ELR (cell line): ENCODE measurements at regions not wholly inside any gene's neighbourhood (a gene's known extent, or its start where the extent isn't known, plus 50 kb on each side); places are given as distances from the start of the nearest gene placed in this dataset.
"Not testable (repeated sequence)": the region's sequence is repeated elsewhere in the genome, so short reads cannot be mapped to it uniquely, and the experiment has no call there.

ENCODE experiments used
- DNase-seq: peaks from one replicate; pipeline ENCODE4 v3.0.0-alpha.2; 2015; ENCODE audit warnings: low read depth

DNA sequence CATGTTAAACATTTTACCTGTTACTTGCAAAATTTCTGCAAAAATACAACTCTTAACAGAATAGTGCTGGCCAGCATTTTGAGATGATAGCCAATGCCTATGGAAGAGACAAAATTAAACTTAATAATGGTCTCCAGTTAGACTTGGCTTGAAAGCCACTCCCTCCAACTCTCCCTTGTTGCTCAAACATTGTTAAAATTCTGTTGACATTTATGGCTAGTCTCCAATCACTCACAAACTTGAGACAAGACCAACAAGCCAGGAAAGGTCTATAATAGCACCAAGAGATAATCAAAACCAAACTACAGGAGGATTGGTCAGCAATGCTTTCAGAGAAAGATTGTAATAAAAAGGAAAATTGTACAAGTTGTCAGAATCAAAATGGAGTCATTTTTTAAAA, 770.7 kb upstream of the NXPH2 start:
- no peak for DNase-seq

DNA sequence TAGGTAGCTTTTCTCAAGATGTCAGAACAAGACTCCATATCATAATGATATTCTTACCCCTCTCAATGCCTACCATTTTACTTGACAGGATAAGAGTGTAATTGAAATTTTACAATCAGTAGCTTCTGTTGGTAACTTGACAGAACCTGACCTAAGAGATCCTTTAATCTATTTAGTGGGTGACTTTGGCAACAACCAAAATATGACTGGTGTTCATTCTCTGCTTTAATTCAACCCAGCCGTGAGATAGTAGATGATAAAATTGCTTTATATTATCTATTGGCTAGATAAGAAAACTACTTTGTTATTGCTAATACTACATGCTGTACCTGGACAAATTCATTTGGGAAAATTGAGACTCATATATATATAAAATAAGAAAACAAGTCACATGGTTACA, 770.2 kb upstream of the NXPH2 start:
- DNase-seq, result no peak

DNA sequence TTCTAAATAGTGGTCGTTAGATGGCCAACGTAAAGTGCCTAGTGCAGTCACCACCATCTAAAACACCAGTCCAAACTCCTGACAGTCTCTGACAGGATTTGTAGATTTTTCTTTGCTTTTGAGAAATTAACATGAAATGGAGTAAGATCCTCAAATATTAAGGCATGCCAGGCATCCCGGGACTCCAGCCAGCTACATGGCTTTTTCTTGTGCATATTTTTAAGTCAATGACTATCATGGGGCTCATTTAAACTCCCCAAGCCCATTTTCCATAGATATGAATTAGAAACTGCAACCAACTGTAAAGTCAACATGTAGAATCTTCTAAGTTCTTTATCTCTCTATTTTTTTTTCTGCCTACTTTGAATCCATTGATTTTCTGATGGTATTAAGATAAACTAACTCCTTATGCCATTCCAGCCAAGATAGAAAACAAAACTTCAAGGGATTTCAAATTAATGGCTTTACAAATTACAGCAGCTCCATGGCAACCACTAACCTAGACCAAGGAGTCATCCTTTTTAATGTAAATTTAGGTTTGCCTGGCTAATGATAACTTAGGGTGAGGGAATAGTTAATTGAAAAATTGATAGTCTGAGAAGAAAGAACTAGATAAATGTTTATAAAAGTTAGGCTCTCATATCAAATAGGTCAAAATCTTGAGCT, 764.1 kb upstream of the NXPH2 start:
- DNase-seq, result no peak

DNA sequence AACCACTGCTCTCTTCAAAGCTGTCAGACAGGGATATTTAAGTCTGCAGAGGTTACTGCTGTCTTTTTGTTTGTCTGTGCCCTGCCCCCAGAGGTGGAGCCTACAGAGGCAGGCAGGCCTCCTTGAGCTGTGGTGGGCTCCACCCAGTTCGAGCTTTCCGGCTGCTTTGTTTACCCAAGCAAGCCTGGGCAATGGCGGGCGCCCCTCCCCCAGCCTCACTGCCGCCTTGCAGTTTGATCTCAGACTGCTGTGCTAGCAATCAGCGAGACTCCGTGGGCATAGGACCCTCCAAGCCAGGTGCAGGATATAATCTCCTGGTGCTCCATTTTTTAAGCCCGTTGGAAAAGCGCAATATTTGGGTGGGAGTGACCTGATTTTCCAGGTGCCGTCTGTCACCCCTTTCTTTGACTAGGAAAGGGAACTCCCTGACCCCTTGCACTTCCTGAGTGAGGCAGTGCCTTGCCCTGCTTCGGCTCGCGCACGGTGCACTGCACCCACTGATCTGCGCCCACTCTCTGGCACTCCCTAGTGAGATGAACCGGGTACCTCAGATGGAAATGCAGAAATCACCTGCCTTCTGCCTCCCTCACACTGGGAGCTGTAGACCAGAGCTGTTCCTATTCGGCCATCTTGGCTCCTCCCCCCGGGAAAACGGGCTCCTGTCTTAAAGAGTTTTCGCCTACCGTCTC, 758.3 kb upstream of the NXPH2 start:
- not testable (repeated sequence) for DNase-seq

DNA sequence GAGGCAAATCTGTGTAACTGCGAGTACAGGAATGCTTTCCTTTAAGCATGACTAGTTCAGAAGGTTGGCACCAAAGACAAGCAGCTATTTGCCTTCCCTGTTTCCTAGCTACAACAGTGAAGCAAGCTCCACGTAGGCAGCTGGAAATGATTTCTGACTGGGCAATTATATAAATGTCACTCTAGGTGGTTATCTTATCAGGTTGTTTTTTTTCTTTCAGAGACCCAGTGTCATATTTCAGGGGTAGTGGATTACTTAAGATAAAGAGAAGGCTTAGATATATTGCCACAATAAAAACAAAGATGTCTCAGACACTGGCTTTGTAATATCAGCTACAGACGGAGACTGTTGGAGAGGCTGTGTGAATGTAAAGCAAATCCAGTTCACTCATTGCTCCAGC, 748.9 kb upstream of the NXPH2 start:
- DNase-seq, result no peak

DNA sequence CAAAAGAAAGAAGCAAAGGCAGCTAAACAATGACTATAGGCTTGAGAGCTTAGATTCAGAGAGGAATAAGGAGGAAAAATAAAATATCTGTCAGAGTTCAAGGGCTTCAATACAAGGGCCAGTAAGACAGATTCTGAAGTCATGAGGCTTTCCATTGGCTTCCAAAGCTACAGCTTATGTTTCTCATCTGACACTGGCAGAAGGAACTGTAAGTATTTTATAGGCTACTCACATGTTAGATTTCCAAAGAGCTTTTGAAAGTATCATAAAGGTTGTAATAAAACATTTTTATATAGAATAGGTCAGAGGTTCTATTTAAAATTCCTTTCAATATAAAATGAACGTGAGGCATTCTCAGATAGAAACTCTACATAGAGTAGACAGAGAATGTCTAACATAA, 746.6 kb upstream of the NXPH2 start:
- DNase-seq, result no peak

DNA sequence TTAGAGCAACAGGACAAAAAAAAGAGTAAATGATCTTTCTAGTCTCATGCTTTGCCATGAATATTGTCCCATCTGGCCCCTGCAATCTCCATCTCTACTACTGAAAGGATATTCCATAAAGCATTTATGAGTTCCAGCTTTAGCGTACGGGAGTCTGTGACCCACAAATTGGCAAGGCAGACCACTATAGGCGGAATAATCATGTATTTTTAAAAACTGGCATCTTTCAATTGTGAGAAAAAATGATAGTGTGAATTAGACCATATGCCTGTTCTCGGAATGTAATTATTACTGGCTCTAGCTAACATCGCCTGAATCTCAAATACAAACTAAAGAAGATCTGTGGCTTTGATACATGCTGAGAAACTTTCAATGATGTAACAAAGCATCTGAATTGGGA, 738.1 kb upstream of the NXPH2 start:
- no peak for DNase-seq

DNA sequence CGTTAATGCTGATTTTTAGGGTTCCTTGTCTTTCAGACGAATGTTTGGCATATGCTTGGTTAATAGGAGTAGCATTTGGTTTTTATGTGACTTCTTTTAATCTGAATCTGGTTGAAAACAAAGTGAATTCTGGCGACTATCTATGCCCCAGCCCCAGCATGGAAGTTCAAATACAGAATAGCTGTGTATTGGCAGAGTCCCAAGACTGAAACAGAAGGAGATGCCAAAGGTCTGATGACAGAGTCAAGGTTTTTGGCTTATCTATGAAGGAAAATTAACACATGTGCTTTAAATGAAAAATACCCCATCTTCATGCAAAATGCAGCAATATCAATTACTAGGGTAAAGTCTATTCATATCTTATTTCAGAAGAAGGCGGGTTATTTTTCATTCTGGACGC, 734.8 kb upstream of the NXPH2 start:
- DNase-seq, result no peak

DNA sequence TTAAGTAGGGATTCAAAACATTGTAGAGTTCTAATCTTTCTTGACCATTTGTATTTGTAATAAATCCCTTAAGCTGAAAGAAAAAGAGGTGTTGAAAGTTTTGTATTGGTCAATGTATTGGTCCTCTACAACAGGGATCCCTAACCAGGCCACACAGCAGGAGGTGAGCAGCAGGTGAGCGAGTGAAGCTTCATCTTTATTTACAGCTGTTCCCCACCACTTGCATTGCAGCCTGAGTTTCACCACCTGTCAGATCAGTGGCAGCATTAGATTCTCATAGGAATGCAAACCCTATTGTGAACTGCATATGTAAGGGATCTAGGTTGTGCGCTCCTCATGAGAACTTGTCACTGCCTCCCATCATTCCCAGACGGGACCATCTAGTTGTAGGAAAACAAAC, 715.7 kb upstream of the NXPH2 start:
- DNase-seq, result no peak

DNA sequence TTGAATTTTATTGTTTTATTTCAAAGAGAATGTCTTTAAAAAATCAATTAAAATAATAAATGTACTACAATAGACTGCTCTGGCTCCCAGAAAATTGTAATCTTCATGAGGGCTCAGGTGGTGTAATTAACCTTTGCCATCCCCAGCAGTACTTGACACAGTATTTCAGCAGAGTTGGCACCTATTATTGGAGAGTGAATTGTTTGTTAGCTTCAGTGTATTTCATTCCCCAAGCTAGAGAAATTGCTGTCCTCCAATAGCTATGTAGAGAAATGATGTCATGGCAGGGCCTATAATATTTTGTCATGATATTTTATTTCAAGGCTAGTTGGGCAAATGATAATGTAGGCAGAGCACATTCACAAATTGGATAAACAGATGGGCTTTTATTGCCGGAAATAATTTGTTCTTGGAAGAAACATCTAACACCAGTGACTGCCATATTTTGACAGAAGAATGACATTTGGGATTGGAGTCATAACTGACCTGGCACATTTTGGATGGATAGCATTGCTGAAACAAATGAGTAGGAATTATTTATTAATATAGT, 712.0 kb upstream of the NXPH2 start:
- DNase-seq, result no peak

DNA sequence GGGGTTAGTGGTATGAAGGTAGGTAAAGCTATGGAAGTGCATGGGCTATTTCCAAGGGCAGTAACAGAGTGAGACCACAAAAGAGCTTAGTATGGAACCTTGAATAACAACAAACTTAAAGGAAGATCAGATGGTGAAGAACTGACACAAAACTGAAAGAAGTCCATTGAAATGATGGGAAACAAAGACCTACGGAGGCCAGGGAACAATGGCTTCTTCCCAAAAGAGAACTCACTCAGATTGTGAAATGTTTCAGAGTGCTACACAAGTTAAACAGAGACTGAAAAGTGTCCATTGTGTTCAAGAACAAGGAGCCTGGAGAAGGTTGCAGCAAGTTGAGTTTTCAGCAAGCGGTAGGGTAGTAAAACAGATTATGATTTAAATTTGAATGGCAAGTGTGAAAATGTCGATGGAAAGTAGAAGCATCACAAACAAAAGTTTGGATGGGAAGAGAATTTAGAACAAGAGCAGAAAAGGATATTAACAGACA, 700.0 kb upstream of the NXPH2 start:
- DNase-seq, result no peak

DNA sequence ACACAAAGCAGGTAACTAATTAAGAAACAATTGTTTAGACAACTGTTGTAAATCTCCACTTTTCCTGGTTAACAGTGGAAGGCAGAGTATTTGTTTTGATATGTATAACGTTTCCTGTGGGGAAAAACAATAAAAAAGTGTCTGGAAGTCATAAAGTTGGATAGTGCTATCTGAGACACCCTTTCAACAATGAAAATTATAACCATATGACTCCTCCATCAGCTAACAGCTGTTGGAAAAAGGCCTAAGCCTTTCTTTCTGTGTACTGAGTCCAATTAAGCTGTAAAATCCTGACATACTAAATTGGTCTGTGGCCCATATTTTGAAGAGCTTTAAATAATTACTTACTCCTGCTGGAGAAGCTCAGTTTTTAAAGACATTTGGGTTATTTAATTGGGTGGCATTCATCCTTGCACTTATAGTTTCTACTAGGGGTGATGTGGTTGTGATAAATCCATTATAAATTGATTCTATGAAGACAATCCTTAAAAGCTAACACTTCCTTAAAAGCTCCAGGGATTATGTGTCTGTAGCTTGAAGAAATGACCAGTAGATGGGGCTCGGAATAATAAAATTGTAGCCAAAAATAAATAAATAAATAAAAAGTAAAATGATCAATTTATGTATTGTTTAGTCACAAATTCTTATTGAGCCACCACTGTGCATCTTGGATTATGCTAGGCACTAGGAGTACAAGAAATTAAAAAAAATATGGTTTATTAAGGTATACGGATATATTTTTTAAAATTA, 698.1 kb upstream of the NXPH2 start:
- DNase-seq, result peak; percentile 46

DNA sequence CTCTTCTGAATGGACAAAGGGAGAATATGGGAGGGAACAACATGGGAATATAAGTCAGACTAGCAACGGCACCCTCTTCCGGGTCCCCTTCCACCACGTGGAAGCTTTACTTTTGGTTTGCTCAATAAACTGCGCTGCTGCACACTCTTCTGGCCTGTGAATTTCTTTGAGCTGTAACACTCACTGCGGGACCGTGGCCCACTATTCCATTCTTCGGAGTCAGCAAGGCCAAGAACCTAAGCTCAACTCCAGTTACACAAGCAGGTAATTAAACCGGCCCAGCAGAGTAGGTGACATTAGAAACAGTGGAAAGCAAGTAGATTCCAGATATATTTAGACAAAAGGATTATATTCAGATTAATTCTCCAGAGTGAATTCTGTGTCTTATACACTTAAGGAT, 697.4 kb upstream of the NXPH2 start:
- no peak for DNase-seq

DNA sequence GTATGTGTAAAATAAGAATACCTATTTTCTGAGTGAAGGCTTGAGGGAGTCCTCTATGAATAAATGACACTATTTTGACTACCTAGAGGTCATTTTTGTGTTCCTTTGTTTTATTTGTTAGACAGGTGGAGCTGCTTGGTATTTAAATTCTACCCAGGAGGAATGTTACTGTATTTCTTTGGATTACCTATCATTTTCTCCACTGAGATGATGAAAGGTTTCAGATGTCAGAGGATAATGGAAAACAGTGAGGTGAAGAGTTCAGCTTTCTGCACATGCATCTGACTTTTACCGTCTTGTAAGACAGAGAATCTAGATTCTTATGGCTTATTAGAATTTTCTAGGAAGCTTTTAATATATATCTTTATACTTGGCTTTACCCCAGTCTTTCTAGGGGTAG, 689.8 kb upstream of the NXPH2 start:
- DNase-seq, result no peak

DNA sequence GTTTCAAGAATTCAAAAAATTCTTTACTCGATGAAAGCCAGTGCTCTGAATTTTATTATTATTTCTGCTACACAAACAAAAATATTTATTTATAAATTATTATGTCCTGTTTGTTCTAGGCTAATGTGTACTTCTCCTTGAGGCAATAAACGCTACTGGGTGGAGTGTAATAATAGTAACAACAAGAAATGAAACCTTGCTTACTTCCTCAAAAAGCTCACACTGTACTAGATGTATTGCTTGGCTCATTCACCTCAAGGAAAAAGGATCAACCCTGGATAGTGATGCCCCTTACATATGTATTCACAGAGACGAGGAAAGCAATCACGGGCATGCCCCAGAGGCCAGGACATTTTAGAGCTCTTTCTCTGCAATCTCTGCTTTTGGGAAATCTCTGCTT, 685.6 kb upstream of the NXPH2 start:
- peak; percentile 7 for DNase-seq

DNA sequence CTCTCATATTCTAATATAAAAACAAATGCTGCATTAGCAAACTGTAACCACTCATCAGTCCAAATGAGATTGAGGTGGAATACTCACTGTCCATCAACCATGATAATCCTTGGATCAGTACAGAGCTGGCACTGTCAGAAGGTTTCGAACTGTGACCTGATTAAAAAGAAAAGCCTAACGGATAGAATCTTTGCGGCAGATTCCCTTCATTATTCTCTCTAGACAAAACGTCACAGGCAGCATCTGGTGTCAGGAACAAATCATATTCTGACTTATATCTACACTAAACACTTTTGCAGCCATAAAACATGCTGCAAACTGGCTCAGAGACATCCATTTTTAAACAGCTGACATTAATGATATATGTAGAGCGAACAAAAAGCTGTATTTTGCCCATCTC, 677.7 kb upstream of the NXPH2 start:
- DNase-seq, result no peak

DNA sequence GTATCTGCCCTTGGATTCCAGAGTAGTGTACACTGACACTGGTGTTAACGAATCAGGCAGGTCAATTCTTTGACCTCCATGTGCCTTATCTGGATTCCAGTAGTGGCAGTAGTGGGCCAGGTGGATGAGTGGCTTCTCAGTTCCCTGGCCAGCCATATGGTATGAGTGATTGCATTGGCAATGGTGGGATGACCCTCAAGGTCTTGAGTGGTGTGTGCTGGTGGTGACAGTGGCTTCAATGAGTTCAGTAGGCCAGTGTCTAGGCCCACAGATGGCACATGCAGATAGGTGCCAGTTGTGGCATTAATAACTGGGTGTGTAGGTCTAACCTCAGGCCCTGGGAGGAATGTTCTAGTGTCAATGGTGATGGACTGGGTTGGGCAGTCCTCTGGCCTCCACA, 674.1 kb upstream of the NXPH2 start:
- no peak for DNase-seq

DNA sequence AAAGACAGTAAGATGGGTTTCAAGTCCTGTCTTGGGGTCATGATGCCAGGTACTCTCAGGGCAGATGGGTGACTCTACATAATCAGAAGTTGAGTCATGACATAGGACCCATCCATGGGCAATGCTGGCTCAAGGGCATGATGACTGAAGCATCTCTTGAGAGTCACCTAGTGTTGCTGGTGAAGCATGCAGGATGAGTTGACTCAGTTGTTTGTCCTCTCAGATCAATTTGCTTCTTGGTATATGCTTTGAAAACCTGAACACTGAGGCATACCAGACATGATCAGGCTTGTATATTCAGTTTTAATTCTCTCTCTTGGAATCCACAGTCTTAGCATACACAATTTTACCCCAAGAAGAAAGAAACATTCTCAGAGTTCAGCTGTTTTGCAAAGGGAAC, 658.9 kb upstream of the NXPH2 start:
- DNase-seq, result peak; percentile 13

DNA sequence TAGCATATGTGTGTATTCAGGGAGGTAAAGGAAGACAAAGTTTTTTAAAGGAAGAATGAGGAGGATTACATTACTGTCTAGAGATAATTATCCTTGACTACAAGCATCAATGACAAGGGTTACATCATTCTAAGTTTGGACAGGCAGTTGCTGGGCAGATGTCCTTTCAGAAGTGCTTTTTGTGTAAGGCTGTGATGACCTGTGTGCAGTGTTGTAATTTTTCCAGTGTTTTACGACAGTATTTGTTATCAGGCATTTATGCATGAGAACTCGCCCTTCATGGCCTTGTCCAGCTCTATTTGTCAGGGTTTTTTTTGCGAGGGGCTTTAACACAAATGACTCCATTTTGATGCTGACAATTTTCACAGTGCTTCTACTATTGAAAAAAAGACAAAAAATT, 658.3 kb upstream of the NXPH2 start:
- DNase-seq, result no peak

DNA sequence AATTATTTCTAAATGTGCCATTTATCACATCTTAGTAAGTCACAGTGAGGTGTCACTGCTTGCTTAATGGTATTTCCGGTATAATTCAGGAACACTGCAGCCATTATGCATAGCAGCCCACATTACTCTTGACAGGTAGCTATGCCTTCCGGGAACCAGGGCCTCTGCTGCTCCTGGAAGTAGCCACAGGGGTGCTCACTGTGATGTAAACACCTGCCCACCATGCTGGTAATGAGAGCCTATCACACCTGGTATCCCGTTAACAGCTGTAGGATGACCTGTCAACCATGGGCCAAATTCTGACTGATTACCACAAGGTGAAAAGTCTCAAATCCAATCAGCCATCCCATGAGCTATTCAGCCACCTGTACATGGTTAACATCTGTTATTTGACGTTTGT, 647.0 kb upstream of the NXPH2 start:
- DNase-seq, result no peak

DNA sequence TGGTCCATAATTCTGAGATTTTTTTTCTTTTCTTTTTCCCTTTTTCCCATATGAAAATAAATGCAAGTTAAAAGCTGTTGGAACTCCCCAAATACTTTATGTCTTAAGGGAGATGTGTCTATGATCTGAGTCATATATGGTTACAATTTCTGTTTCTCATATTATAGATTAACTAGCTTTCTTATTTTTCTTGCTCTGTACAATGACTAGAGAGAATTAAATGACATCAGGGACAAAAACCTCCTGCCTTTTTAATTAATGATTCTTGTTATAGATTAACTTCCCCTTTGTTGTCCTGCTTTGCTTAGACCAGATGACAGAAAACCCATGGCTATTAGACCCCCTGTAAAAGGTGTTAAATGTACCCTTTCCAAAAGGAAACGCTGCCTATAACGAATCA, 643.9 kb upstream of the NXPH2 start:
- no peak for DNase-seq

DNA sequence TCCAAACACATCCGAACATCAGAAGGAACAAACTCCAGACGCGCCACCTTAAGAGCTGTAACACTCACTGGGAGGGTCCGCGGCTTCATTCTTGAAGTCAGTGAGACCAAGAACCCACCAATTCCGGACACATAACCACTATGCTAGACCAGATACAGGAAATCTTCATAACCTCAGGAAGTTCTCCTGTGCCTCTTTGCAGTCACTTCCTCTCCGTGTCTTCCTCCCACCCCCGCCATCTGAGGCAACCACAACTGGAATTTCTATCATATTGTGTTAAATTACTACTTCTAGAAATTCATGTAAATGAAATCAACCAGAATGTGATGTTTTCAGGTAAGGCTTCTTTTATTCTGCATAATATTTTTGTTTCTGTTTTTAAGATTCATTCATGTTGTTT, 631.0 kb upstream of the NXPH2 start:
- no peak for DNase-seq

DNA sequence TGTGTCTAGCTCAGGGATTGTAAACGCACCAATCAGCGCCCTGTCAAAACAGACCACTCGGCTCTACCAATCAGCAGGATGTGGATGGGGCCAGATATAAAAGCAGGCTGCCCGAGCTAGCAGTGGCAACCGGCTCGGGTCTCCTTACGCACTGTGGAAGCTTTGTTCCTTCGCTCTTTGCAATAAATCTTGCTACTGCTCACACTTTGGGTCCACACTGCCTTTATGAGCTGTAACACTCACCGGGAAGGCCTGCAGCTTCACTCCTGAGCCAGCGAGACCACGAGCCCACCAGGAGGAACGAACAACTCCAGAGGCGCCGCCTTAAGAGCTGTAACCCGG, 630.6 kb upstream of the NXPH2 start:
- DNase-seq, result not testable (repeated sequence)
